Mucosa of descending colon (tissue), 3 donors: ENCODE measurements at regions not wholly inside any gene's neighbourhood (a gene's known extent, or its start where the extent isn't known, plus 50 kb on each side); places are given as distances from the start of the nearest gene placed in this dataset.

Experiments
- ATAC-seq: fragments of 200-7000 bp; cut with Tn5 transposase; one replicate; pipeline ENCODE4 v1.9.1; 2020; ENCODE audit warnings: mild to moderate bottlenecking, moderate library complexity
- DNase-seq, 3 donors: peaks; one replicate each; pipeline ENCODE4 v3.0.0-alpha.2; 2020
- H3K36me3 ChIP-seq: fragments of 200-600 bp; one replicate; pipeline ENCODE4 v1.8.0; 2021; ENCODE audit warnings: low read depth, mild to moderate bottlenecking
- H3K4me1 ChIP-seq: fragments of 200-600 bp; one replicate; pipeline ENCODE4 v1.8.0; 2021; ENCODE audit warnings: low read depth, mild to moderate bottlenecking
- H3K4me3 ChIP-seq: fragments of 200-600 bp; one replicate; pipeline ENCODE4 v1.8.0; 2021; ENCODE audit warnings: mild to moderate bottlenecking
- H3K9me3 ChIP-seq: fragments of 200-600 bp; one replicate; pipeline ENCODE4 v1.8.0; 2021; ENCODE audit warnings: mild to moderate bottlenecking
- CTCF ChIP-seq: fragments of 200-600 bp; IDR thresholded peaks from one replicate; pipeline ENCODE4 v1.8.0; 2022; ENCODE audit warnings: antibody characterized with exemption, mild to moderate bottlenecking
- intact Hi-C, 2 donors: fragments of 100-400 bp; cut with DNase I in 1 of 2; cut with micrococcal nuclease in 1 of 2; formaldehyde crosslinking; loops; one replicate each; pipeline versions ENCODE4 v1.11.0 to v1.11.1; 2022; cut with DNase I, micrococcal nuclease
- donor health status: DM: no; HTN: no; CAD: no; lungs with moderate emphysema.
- donor health status: DM: no; HTN: no; CAD: no.
- donor health status: DM: no; HTN: yes; CAD: no.

DNA sequence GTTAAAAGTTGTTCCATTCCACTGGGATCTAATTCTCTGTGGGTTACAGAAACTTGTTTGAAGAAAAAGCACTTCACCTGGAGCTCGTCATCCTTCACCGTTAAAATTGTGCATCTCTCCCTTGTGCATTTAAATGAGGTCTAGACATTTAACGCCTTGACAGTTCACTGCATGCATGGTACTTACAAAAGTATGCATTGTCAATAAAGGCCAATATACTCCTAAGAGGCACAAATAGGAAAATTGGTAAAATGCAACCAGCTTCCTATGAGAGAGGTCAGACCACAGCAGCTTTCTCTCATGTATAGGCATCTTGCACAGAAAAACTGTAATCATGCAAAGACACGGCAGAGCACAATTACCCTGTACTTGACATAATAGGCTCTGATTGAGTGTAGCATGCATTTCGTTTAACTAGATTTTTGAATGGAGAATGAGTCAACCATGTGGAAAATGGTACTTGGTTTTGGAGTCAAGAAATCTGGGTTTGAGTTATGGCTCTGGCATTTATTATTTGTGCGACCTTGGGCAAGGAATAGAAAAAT, 378.5 kb downstream of the RFPL4B start:
- Histone ChIP-seq H3K9me3 (no peaks in the 10 kb centered on the region), H3K36me3 (no peaks in the 10 kb centered on the region), H3K4me3 (no peak overlapping the region), H3K4me1 (no peaks in the 10 kb centered on the region)
- no peak for ATAC-seq
- no peak for TF ChIP-seq CTCF
- DNase-seq = no peak
- intact Hi-C loops = no loop called here

GRCh38 chr6:112735129-112735528, 388.0 kb downstream of the RFPL4B start:
- H3K36me3 ChIP-seq = no peaks in the 10 kb centered on the region
- no peak for TF ChIP-seq CTCF
- H3K4me1 ChIP-seq = no peaks in the 10 kb centered on the region
- H3K4me3 ChIP-seq = no peak overlapping the region
- intact Hi-C loops = no loop called here
- no peaks in the 10 kb centered on the region for H3K9me3 ChIP-seq
- no peak for ATAC-seq
- no peak for DNase-seq

DNA sequence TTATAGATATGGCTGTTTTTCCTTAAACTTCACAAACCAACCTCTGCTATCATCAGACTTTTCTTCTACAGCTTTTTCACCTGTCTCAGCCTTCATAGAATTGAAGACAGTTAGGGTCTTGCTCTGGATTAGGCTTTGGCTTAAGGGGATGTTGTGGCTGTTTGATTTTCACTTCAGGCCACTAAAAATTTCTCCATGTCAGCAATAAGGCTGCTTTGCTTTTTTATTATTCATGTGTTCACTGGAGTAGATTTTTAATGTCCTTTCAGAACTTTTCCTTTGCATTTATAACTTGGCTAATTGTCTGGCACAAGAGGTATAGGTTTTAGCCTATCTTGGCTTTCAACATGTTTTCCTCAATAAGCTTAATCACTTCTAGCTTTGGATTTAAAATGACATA, 392.6 kb downstream of the RFPL4B start:
- Histone ChIP-seq H3K4me3 (no peak overlapping the region), H3K4me1 (no peaks in the 10 kb centered on the region), H3K9me3 (no peaks in the 10 kb centered on the region), H3K36me3 (no peaks in the 10 kb centered on the region)
- TF ChIP-seq CTCF = no peak
- no peak for ATAC-seq
- DNase-seq = no peak
- intact Hi-C loops = no loop called here

DNA sequence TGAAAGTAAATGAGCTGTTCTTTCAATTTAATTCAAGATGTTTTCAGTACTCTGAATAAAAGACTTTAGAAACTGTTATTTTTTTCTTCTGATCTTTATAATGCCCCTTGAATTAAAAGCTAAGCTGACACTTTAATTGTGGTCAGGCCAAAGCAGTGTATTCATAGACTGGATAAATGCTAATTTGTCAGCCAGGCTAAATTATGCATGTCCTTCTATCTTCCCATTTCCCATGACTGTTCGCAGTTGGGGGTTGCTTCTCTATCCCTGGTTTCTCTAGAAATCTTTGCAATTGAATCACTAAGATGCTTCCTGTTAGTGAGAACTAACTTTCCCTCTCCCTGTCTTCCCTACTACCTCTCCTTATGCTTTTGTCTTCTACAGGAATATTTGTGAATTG, 396.2 kb downstream of the RFPL4B start:
- H3K9me3 ChIP-seq = no peaks in the 10 kb centered on the region
- no peak overlapping the region for H3K4me3 ChIP-seq
- no peak for ATAC-seq
- no peaks in the 10 kb centered on the region for H3K36me3 ChIP-seq
- no peak for DNase-seq
- no peaks in the 10 kb centered on the region for H3K4me1 ChIP-seq
- no peak for TF ChIP-seq CTCF
- intact Hi-C loops = no loop called here

- no peaks in the 10 kb centered on the region for H3K36me3 ChIP-seq
- ATAC-seq (no peak), DNase-seq (no peak)
These were observed 397.7 kb downstream of the RFPL4B start for GRCh38 chr6:112744827-112745226.

More at GRCh38 chr6:112744827-112745226, 397.7 kb downstream of the RFPL4B start:
- H3K9me3 ChIP-seq = no peaks in the 10 kb centered on the region
- intact Hi-C loops = no loop called here
- no peaks in the 10 kb centered on the region for H3K4me1 ChIP-seq
- H3K4me3 ChIP-seq = no peak overlapping the region
- TF ChIP-seq CTCF = no peak
